Effector memory CD8-positive, alpha-beta T cell (primary cell): ENCODE measurements at regions not wholly inside any gene's neighbourhood (a gene's known extent, or its start where the extent isn't known, plus 50 kb on each side); places are given as distances from the start of the nearest gene placed in this dataset.

ENCODE experiments used
- ATAC-seq: fragments of 150-1000 bp; cut with Tn5 transposase; replicated peaks from 2 replicates; pipeline ENCODE4 v1.10.0; 2021; ENCODE audit warnings: mild to moderate bottlenecking, moderate library complexity
- DNase-seq, 3 experiments: peaks; one replicate each; pipeline ENCODE4 v3.0.0; 2021
- H3K27ac Mint-ChIP-seq, 2 donors: one replicate each; pipeline ENCODE4 v1.8.0; 2022; ENCODE audit warnings: mild to moderate bottlenecking in 2 of 2, mixed read lengths in 2 of 2, moderate library complexity in 2 of 2
- H3K27me3 Mint-ChIP-seq, 2 donors: one replicate each; pipeline ENCODE4 v1.8.0; 2022; ENCODE audit warnings: mixed read lengths in 2 of 2
- H3K36me3 Mint-ChIP-seq: one replicate; pipeline ENCODE4 v1.8.0; 2022; ENCODE audit warnings: mild to moderate bottlenecking, moderate library complexity, mixed read lengths; ENCODE audit not compliant: insufficient read depth
- H3K4me1 Mint-ChIP-seq, 2 donors: one replicate each; pipeline ENCODE4 v1.8.0; 2022; ENCODE audit warnings: low read depth in 2 of 2, mixed read lengths in 2 of 2
- H3K4me3 Mint-ChIP-seq, 2 donors: one replicate each; pipeline ENCODE4 v1.8.0; 2022; ENCODE audit warnings: mild to moderate bottlenecking in 2 of 2, mixed read lengths in 2 of 2, moderate library complexity in 2 of 2
- H3K9me3 Mint-ChIP-seq, 2 donors: one replicate each; pipeline ENCODE4 v1.8.0; 2022; ENCODE audit warnings: mixed read lengths in 2 of 2

DNA sequence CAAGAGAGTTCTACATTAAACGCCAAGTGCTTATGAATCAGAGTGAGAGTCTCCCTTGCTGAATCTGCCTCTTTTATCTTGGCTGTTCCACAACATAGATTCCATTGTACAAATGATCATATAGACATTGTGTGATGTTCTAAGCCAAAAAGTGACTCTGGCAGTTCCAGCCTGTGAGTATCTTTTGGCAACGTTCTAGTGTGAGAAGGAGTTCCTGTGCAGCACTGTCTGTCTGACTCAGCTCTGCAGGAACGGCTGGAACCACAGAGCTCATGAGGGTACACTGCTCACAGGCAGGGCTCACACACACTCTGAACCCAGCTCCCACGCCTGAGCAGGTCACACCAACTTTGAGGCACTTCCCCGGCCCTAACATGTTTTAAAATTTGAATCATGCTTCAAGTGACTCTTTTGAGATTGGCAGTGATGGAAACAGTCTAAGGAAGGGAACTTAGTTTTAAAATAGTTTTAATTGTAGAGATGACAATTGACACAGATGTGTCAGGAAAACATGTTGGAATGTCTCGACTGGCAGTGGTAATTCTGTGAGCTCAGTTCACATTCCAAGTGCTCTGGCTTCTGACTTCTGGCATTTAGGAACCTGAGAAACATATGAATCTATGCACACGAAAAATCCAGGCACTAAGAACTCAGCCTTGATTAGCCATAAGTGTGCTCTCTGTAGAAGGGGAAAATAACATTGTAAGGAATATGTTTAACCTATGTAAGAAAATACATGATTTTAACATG is 272.0 kb downstream of the UQCRFS1 start:
- DNase-seq = no peak
- Mint-ChIP-seq H3K9me3 (no peaks in the 10 kb centered on the region), H3K36me3 (no peaks in the 10 kb centered on the region), H3K4me1 (peaks cover 0 to 1% of the 10 kb centered on the region in 2 donors), H3K27me3 (peaks cover 8 to 23% of the 10 kb centered on the region in 2 donors), H3K4me3 (no peak overlapping the region), H3K27ac (no peak overlapping the region)
- ATAC-seq = no peak

DNA sequence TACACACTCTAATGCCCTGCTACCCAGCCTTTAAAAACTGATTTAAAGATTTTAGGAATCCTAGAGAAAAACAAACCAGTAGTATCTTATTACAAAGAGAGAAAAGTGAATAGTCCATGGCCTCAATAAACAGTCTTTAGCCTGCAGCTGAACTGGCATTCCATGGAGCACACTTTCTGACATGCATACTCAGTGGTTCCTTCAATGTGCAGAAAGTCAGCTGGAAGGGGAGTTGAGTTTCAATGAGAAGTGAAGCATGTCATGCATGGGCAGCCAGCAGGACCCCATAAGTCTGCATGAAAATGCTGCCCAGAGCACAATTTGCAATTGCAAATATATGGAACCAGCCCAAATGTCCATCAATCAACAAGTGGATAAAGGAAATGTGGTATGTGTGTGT is 273.7 kb downstream of the UQCRFS1 start:
- H3K27me3 Mint-ChIP-seq = peaks cover 8 to 18% of the 10 kb centered on the region in 2 donors
- DNase-seq = no peak
- no peaks in the 10 kb centered on the region for H3K4me1 Mint-ChIP-seq
- H3K4me3 Mint-ChIP-seq = no peak overlapping the region
- no peak for ATAC-seq
- no peaks in the 10 kb centered on the region for H3K36me3 Mint-ChIP-seq
- H3K27ac Mint-ChIP-seq = no peak overlapping the region
- no peaks in the 10 kb centered on the region for H3K9me3 Mint-ChIP-seq

DNA sequence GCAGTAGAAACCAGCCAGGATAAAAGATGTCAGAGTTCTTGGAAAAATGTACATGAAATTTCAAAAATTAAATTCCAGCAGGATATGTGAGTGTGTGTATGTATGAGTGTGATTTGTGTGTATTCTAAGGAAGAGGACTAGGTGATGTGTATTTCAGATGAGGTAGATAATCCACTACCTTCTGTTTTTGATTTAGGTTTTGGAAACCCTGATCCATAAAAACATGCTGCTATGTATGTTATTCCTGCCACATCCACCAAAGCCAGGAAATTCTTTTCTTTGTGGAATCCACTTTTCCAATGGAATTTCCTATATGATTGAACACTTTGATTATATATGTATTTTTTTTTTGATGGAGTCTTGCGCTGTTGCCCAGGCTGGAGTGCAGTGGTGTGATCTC is 276.9 kb downstream of the UQCRFS1 start:
- H3K27ac Mint-ChIP-seq = no peak overlapping the region
- no peak overlapping the region for H3K4me3 Mint-ChIP-seq
- ATAC-seq (no peak), DNase-seq (no peak)
- H3K9me3 Mint-ChIP-seq = peaks cover 0 to 2% of the 10 kb centered on the region in 2 donors
- H3K36me3 Mint-ChIP-seq = no peaks in the 10 kb centered on the region
- H3K27me3 Mint-ChIP-seq = peaks cover 8 to 16% of the 10 kb centered on the region in 2 donors
- no peaks in the 10 kb centered on the region for H3K4me1 Mint-ChIP-seq

DNA sequence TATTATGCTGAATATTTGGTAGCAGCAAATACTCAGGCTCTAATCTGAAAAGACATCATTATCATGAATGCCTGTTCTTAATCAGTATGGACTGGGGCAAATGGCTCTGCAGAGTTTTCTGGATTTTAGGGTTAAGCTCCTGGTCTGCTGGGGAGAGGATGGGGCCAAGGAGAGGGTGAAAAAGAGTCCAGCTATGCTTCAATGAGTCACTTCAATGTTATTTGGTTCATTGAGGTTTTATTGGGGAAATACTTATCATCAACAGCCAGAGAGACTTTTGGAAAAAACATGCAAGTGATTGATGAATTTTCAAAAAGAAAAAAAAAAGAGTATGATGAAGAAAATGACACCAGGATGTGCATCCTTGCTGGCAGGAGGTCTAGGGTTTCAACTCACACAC is 278.3 kb downstream of the UQCRFS1 start:
- H3K4me1 Mint-ChIP-seq = no peaks in the 10 kb centered on the region
- H3K4me3 Mint-ChIP-seq = no peak overlapping the region
- no peak for ATAC-seq

DNA sequence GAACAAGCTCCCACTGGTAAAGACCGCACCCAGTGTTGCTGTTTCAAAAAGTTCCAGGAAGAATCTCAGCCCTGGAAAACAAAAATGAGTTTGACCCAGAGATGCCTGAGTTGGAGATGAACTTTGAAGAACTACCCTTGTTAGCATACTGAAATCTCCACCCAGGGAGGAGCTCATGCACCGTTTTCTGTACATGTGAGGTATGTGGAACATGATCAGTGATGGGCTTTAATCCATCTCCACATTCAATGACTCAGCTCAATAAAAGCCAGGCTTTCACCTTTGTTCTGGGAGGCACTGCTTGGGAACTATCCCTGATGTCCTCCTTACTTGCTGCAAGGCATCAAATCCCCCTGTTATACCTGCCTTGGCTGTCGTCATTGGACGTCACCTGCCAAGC is 279.9 kb downstream of the UQCRFS1 start:
- DNase-seq (no peak), ATAC-seq (no peak)
- Mint-ChIP-seq H3K27me3 (peaks cover 0 to 21% of the 10 kb centered on the region in 2 donors), H3K4me3 (no peak overlapping the region), H3K9me3 (peaks cover 0 to 2% of the 10 kb centered on the region in 2 donors), H3K36me3 (no peaks in the 10 kb centered on the region), H3K27ac (no peak overlapping the region), H3K4me1 (no peaks in the 10 kb centered on the region)

More for the DNA sequence above, 278.3 kb downstream of the UQCRFS1 start:
- no peak overlapping the region for H3K27ac Mint-ChIP-seq
- DNase-seq = no peak
- H3K9me3 Mint-ChIP-seq = peaks cover 0 to 2% of the 10 kb centered on the region in 2 donors
- no peaks in the 10 kb centered on the region for H3K36me3 Mint-ChIP-seq
- H3K27me3 Mint-ChIP-seq = peaks cover 8 to 16% of the 10 kb centered on the region in 2 donors

DNA sequence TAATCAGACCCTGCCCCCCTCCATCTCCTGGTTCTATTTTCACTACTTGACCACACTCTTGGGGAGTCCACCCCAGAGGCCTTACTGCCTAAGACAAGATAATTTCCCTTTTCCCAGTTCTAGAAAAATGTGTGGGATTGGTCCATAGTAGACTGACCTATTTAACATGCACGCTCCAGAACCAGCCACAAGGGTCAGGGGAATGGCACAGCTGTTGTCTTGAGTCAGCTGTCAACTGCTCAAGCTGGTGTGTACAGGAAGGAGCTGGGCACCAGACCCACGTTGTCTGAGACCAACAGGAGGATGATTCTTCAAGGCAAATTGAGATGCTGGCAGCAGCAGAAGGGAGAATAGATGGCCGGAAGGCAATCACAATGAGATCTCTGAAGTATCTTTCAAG is 280.5 kb downstream of the UQCRFS1 start:
- no peak for DNase-seq
- H3K36me3 Mint-ChIP-seq = no peaks in the 10 kb centered on the region
- no peak overlapping the region for H3K27ac Mint-ChIP-seq
- no peak for ATAC-seq
- H3K9me3 Mint-ChIP-seq = peaks cover 0 to 2% of the 10 kb centered on the region in 2 donors
- no peak overlapping the region for H3K4me3 Mint-ChIP-seq
- H3K27me3 Mint-ChIP-seq = peaks cover 0 to 23% of the 10 kb centered on the region in 2 donors
- H3K4me1 Mint-ChIP-seq = no peaks in the 10 kb centered on the region

DNA sequence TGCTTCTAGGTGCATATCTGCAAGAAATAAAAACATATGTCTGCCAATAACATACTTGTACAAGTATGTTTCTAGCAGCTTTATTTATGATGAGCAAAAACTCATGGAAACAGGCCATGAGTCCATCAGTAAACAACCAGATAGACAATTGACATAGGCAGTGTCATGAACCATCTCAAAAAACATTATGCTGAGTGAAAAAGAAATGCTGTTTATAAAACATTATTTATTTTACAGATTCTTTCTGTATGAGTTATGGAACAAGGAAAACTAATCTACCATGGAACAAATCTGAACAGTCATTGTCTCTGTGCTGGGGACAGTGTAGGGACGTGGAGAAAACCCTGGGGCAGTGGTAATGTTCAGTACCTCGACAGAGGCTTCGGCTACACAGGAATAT is 283.9 kb downstream of the UQCRFS1 start:
- no peak overlapping the region for H3K4me3 Mint-ChIP-seq
- no peak for ATAC-seq
- H3K4me1 Mint-ChIP-seq = no peaks in the 10 kb centered on the region
- no peak overlapping the region for H3K27ac Mint-ChIP-seq
- peaks cover 0 to 1% of the 10 kb centered on the region in 2 donors for H3K9me3 Mint-ChIP-seq
- no peak for DNase-seq
- no peaks in the 10 kb centered on the region for H3K36me3 Mint-ChIP-seq
- peaks cover 0 to 23% of the 10 kb centered on the region in 2 donors for H3K27me3 Mint-ChIP-seq

DNA sequence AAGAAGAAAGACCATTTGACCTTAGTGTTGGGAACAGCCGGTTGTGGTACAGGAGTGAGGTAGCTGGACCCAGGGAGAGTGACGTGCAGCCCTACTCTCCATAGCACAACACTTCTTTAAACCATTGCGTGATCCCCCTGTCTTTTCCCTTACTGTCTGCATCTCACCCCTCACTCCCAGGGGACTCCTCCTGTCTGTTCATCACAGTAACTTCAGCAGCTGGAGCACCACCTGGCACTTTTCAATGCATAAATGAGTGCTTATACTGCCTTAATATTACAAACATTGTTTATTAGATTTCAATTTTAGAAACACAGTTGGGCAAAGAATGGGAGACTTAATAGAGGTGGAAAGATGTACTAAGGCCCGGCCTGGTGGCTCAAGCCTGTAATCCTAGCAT is 285.5 kb downstream of the UQCRFS1 start:
- Mint-ChIP-seq H3K4me1 (no peaks in the 10 kb centered on the region), H3K27ac (no peak overlapping the region), H3K27me3 (peaks cover 10 to 29% of the 10 kb centered on the region in 2 donors), H3K9me3 (no peaks in the 10 kb centered on the region), H3K36me3 (no peaks in the 10 kb centered on the region), H3K4me3 (no peak overlapping the region)
- ATAC-seq (no peak), DNase-seq (no peak)

DNA sequence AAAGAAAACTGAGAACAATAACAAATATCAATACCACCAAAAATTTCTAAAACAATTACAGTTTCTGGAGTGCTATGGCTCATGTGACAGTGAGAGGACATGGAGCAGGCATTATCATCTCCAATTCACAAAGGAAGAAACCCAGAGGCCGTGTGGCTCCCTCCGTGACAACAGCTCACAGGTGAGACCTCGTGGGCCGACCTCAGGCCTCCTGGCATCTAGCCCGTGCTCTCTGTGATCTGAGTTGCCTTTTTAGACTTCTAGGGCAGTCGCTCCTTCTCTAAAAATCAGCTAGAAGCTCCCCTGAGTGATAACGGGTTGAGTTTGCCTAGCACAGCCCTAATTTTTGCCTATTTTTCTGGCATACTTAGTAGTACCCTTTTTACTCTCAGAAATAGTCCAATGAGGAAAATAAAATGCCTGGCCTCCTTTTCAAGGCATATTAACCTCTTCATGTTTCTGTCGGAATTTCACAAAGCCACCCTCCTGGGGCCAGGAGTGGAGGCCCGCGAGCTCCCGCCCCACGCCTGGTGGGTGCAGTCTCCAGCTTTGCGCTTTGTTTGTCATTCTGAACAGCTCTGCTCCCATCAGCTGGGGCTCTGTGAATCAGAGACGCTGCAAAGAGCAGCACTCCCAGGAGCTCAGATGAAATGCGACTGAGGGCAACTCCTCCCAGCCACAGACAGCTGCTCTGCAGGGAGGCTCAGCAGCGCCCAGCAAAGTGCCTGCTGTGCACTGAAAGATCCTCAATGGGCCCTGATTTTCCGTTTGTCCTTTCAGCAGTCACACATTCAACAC is 292.5 kb downstream of the UQCRFS1 start:
- Mint-ChIP-seq H3K27ac (peak overlapping the region in 1 of 2 donors; percentile 81), H3K27me3 (peaks cover 21 to 49% of the 10 kb centered on the region in 2 donors), H3K36me3 (peaks cover 3% of the 10 kb centered on the region), H3K4me1 (no peaks in the 10 kb centered on the region), H3K9me3 (no peaks in the 10 kb centered on the region), H3K4me3 (no peak overlapping the region)
- no peak for ATAC-seq
- DNase-seq = no peak

DNA sequence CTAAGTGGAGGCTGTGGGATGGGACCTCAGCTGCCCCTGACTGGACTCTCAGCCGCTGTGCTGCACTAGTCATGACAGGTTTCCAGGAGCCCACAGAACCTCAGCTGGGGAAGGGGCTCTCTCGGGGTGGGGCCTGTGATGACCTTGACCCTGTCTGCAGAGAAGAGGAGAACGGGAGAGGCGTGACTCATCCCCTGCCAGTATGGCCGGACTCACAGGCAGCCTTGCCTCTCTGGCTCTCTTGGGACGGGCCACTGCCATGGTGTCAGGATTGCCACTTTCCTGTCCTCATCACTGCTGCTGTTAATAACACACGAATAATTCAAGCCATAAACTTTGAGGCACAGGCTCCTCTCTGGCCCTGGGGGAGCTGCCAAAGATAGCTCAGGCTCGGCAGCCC is 295.3 kb downstream of the UQCRFS1 start:
- ATAC-seq (no peak), DNase-seq (no peak)
- H3K36me3 Mint-ChIP-seq = peaks cover 3% of the 10 kb centered on the region
- H3K27me3 Mint-ChIP-seq = peaks cover 23 to 64% of the 10 kb centered on the region in 2 donors
- no peaks in the 10 kb centered on the region for H3K9me3 Mint-ChIP-seq
- no peaks in the 10 kb centered on the region for H3K4me1 Mint-ChIP-seq
- no peak overlapping the region for H3K4me3 Mint-ChIP-seq
- H3K27ac Mint-ChIP-seq = no peak overlapping the region

DNA sequence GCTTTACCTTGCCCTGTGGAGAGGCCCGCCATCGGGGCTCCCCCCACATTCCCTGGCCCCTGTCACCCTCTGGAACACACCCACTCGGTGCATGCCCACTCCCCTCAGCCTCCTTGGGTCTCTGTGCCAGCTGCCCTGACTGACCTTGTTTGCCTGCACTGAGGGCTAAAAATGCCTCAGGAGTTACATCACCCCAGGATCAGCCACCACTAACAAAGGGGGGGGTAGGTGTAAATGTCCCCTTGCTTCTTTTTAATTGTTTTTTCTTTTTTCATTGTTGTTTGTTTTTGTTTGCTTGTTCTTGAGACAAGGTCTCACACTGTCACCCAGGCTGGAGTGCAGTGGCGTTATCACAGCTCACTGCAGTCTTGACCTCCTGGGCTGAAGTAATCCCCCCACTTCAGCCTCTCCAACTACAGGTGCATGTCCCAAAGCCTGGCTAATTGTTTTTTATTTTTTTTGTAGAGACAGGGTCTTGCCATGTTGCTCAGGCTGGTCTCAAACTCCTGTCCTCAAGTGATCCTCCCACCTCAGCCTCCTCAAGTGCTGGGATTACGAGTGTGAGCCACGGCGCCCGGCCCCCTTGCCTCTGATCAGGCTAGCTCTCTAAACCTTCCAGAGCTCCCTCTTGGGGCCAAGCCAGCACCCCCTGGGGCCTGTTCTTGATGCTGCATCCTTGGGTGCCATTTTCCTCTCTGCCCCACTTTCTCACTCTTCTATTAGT is 297.1 kb downstream of the UQCRFS1 start:
- Mint-ChIP-seq H3K4me3 (no peak overlapping the region), H3K4me1 (no peaks in the 10 kb centered on the region), H3K27me3 (peaks cover 20 to 65% of the 10 kb centered on the region in 2 donors), H3K36me3 (no peaks in the 10 kb centered on the region), H3K27ac (peak overlapping the region in 1 of 2 donors; percentile 6), H3K9me3 (peaks cover 0 to 8% of the 10 kb centered on the region in 2 donors)
- DNase-seq (no peak), ATAC-seq (no peak)

DNA sequence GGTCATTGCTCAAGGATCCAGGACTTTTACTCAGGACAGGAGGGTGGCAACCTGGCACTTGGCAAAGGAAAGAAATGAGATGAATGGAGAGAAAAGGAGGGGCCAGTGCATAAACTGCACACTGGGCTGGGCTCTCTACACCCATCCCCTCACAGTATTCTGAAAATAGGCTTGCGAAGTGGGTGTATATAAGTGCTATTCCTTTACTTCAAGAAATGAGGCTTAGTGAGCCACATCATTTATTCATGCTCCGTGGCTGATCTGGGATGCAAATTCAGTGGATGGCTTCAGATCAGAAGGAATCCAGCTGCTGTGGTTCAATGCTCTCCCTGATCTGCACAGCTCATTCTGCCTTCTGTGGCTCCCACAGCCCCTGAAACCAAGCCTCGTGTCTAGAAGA is 297.7 kb downstream of the UQCRFS1 start:
- ATAC-seq (no peak), DNase-seq (no peak)
- H3K36me3 Mint-ChIP-seq = no peaks in the 10 kb centered on the region
- H3K9me3 Mint-ChIP-seq = peaks cover 0 to 8% of the 10 kb centered on the region in 2 donors
- no peak overlapping the region for H3K27ac Mint-ChIP-seq
- peaks cover 17 to 61% of the 10 kb centered on the region in 2 donors for H3K27me3 Mint-ChIP-seq
- H3K4me1 Mint-ChIP-seq = no peaks in the 10 kb centered on the region
- H3K4me3 Mint-ChIP-seq = no peak overlapping the region

DNA sequence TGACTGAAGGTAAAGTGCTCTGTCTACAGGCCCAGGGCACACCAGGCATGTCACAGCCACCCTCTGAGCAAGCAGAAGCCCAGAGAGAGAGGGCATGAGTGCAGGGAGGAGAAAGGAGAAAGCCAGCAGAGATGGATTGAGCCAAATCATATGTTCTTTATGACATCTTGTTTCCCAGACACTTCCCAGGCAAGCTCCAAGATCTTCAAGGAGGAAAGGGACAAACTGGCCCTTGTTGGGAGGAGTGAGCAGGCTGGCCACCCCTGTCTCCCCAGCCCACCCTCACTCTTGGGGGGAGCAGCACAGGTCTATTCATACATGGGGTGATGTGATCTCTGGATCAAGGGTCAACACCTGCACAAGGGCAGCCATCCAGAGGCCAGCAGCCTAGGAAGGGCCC is 298.8 kb downstream of the UQCRFS1 start:
- Mint-ChIP-seq H3K9me3 (peaks cover 0 to 8% of the 10 kb centered on the region in 2 donors), H3K27me3 (peaks cover 17 to 71% of the 10 kb centered on the region in 2 donors), H3K4me3 (no peak overlapping the region), H3K36me3 (no peaks in the 10 kb centered on the region), H3K4me1 (no peaks in the 10 kb centered on the region), H3K27ac (no peak overlapping the region)
- ATAC-seq (no peak), DNase-seq (no peak)
